Fibroblast of skin of left quadriceps (primary cell): ENCODE measurements at regions not wholly inside any gene's neighbourhood (a gene's known extent, or its start where the extent isn't known, plus 50 kb on each side); places are given as distances from the start of the nearest gene placed in this dataset.
"Not testable (repeated sequence)": the region's sequence is repeated elsewhere in the genome, so short reads cannot be mapped to it uniquely, and the experiment has no call there.

Experiments used
- DNase-seq, 2 experiments: peaks; one replicate each; pipeline ENCODE4 v3.0.0-alpha.2; 2013; ENCODE audit warnings: low read depth in 2 of 2

- DNase-seq = no peak
These were observed 440.9 kb upstream of the GRM3 start for GRCh38 chr7:86202833-86203232.

DNA sequence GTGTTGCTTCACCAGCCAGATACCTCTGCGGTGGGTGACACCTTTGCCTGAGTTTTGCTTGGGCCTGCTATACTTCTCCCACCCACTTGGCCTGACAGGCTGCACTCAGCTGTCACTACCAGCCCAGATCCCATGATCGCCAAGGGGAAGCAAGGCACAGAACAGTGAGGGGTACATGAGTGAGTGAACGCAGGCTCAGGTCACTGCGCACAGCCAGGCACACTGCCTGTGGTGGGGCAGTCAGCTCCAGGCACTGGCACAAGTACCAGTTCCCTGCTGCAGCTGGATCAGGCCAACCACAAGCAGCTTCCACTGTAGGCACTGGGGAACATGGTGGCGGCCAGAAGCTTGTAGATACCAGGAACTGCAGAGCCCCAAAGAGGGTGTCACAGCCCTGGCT is 441.9 kb upstream of the GRM3 start:
- no peak for DNase-seq

DNA sequence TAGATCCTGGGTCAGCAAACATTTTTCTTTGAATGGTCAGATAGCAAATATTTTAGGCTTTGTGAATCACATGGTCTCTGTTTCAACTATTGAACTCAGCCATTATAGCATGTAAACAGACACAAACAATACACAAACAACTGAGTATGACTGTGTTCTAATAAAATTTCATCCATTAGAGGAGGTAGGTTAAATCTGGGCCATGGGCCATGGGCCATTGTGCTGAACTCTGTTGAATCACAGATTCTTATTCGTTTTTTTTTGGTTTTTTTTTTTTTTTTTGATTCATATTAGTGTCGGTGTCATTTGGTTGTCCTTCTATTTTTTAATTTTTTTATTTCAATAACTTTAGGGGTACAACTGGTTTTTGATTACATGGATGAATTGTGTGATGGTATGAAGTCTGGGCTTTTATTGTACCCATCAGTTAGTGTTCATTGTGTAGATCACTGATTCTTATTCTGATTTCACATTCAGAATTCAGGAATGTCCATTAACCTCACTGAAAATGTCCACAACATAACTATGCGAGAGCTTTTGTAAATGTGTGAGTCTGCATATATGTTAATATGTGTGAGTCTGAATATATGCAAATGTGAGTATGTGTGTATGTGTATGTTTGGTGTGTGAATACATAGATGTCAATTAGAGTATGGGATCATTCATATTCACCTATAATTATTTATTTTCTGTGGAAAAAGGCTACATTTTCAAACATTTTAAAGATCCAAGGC is 443.7 kb upstream of the GRM3 start:
- DNase-seq = no peak

- DNase-seq = no peak
These were observed 453.4 kb upstream of the GRM3 start for GRCh38 chr7:86190351-86190750.

DNA sequence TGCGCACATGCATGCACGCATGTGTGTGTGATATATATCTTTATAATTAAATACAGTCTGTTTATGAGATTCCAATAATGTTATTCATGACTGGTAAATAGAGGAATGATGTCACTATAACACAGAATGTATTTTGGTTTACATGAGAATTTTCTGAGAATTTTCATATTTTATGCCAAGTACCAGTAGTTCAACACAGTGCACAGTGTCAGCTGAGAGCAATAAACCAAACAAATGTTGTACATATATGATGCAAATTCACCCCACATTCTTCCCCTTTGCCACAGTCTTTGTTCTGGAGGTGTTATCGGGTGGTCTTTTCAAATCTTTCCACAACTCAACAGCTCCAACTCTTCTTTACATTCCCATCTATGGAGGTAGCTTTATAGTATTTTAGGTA is 462.2 kb upstream of the GRM3 start:
- no peak for DNase-seq

- DNase-seq = no peak
These were observed 478.9 kb upstream of the GRM3 start for GRCh38 chr7:86164827-86165226.

DNA sequence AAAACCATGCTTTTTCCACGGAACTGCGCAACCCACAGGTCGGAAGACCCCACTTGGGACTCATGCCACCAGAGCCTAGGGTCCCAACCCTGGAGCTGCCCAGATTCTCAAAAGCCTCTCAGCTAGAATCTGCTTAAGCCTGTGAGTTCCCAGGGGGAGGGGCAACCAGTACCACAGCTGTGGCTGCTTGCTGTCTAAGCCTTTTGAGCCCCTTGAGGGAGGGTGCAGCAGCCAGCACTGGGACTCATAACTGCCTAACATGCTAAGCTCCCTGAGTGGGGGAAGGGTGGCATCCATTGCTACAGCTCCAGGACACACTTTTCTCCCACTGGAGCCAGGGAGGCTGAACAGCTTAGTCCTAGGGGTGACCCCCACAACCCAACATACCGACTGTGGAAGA is 485.6 kb upstream of the GRM3 start:
- no peak for DNase-seq

- DNase-seq = no peak
These were observed 488.1 kb upstream of the GRM3 start for GRCh38 chr7:86155623-86156022.

GRCh38 chr7:86152926-86153325 is 490.8 kb upstream of the GRM3 start:
- DNase-seq = no peak

DNA sequence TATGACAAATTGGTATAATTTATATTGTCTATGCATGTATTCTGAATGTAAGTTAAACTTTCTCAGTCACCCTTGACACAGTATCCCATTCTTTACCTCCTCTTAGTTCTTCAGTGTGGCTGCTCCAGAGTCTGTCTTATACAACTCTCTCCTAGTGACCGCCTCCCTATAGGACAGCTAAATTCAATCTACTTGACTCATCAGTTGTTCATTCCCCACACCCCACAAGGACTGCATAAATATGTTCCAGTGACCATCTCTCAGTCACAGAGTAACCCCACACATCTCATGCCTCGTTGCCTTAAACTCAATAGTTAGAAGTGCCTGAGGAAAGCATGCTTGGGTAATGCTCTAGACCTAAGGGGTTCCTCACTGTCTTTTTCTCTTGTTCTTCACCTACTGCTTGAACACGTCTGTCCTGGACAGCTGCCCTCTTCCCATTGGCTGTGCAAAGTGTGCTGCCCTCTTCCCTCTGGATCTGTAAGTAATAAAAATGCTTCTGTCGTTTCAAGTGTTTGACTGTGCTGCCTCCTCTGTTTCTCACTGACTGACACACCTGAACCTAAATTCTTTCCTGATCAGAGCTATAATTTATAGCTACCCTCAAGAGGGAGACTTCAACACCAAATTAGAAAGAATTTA is 494.6 kb upstream of the GRM3 start:
- no peak for DNase-seq

GRCh38 chr7:86148501-86148900 is 495.2 kb upstream of the GRM3 start:
- DNase-seq = no peak

GRCh38 chr7:86137343-86137742 is 506.4 kb upstream of the GRM3 start:
- DNase-seq = no peak

DNA sequence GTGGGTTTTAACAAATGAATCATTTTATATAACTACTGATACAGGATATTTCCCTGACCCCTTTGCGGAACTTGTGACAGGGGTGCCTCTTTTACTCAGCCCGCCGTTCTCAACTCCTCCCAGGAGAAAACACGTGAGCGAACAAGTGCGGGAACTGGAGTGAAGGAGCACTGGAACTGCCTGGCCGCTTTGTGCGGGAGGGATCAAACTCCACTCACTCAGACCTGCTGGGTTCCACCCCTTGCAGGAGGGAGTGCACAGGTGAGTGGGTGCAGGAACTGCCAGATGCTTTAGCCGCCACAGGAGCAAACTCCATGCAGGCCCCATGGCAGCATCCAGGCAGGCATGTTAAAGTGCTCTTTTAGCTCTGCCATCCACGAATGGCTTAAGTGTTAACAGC is 513.4 kb upstream of the GRM3 start:
- no peak for DNase-seq

DNA sequence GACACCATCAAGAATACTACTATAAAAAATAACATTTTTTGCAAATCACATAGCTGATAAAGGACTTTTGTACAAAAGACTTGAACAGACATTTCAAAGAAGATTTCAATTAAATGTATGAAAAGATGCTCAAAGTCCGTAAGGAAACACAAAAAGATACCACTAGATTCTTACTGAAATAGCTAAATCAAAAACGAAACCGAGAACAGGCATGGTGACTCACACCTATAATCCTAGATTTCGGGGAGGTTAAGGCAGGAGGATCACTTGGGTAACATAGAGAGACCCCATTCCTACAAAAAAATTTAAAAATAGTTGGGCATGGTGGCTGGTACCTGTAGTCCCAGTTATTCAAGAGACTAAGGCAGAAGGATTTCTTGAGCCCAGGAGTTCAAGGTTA is 520.2 kb upstream of the GRM3 start:
- DNase-seq = no peak

DNA sequence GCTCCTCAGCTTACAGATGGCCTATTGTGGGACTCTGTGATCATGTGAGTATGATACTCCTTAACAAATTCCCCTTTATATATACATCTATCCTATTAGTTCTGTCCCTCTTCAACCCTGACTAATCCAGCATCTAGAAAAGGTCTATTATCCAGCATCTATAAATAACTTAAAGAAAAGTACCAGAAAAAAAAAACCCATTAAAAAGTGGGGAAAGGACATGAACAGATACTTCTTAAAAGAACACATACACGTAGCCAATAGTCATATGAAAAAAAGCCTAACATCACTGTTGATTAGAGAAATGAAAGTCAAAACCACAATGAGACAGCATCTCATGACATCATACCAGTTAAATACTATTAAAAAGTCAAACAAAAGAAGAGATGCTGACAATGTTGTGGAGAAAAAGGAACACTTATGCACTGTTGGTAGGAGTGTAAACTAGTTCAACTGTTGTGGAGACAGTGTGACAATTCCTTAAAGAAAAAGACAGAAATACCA is 549.5 kb upstream of the GRM3 start:
- DNase-seq = no peak

DNA sequence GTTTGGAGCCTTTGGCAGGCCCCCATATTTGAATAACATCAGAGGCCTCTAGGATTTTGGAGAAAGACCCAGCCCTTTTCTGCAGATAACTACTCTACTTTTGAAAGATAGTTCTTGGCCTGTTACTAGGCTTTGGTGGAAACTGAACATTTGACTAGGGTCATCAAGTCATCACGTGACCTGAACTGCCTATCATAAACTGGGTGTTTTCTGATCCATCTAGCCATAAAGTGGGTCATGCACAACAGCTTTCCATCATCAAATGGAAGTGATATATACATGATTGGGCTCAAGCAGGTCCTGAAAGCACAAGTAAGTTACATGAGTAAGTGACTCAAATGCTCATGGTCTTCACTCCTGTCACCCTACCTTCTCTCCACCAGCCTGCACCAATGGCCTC is 552.3 kb upstream of the GRM3 start:
- DNase-seq = no peak

DNA sequence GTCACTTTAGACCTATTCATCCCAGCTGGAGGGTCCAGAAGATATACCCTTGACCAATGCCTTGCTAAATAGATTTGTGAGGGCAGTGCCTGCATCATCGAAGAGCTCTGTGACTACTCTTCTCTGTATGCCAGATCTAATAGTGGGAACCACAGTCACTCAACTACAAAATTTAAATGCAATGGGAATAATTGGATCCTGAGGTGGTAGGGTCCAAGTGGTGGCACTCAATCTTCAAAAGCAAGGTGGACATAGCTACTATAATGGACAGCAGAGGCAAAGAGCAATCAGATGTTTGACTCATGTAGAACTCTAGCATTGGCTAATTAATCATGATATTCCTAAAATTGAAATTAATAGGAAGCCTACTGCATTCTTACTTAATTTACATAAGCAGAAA is 554.3 kb upstream of the GRM3 start:
- no peak for DNase-seq

GRCh38 chr7:86064572-86064971 is 579.1 kb upstream of the GRM3 start:
- not testable (repeated sequence) for DNase-seq

GRCh38 chr7:86058649-86059048 is 585.1 kb upstream of the GRM3 start:
- DNase-seq = no peak

GRCh38 chr7:86050918-86051317 is 592.8 kb upstream of the GRM3 start:
- no peak for DNase-seq

DNA sequence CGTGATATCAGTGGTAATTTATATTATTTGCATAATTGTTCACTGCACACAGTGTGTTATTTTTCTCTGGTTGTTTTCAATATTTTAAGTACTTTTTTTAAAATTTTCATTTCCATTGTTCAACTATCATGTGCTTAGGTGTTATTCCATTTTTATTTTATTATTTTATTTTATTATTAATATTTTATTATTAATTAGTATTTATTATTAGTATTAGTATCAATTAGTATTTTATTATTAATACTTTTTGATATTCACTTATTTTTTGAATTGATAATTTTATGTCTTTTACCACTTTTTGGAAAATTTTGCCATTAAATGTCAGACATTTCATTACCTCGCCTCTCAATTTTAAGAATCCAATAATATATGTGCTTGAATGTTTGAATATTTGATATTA is 593.8 kb upstream of the GRM3 start:
- no peak for DNase-seq

- not testable (repeated sequence) for DNase-seq
These were observed 598.5 kb upstream of the GRM3 start for GRCh38 chr7:86045197-86045596.

- no peak for DNase-seq
These were observed 617.9 kb upstream of the GRM3 start for GRCh38 chr7:86025807-86026206.

DNA sequence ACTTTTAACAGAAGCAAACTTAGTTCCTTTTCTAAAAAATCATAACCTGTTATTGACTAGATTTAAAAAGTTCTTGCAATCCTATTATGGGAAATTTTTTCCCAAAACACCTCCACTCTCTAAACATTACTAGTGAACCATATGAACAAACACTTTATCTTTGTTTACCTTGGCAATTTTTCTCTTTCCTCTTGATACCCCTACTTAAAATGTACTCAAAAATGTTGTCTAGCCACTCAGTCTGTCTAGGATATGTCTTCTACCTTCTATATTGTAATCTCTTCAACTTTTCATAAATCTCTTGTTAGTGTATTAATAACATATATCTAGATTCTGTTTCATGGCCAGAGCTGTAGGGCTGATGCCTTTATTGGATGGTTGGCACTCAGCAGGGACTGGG is 630.0 kb upstream of the GRM3 start:
- no peak for DNase-seq
